ENCODE measurements at regions not wholly inside any gene's neighbourhood (a gene's known extent, or its start where the extent isn't known, plus 50 kb on each side); places are given as distances from the start of the nearest gene placed in this dataset.

- TF ChIP-seq POLR2A (IDR thresholded peaks at IDR 0.05; ENCODE audit: low read depth, low read length) (no peak), POLR2AphosphoS5 (IDR thresholded peaks at IDR 0.05; ENCODE audit: insufficient read depth, low read depth, low read length) (no peak), GATA2 (IDR thresholded peaks at IDR 0.05; ENCODE audit: insufficient read depth, insufficient read length, low read depth, low read length) (no peak), EZH2 (IDR thresholded peaks at IDR 0.05; ENCODE audit: borderline replicate concordance, low read depth, low read length, severe bottlenecking) (no peak)
- TF ChIP-seq, protein P1, sequence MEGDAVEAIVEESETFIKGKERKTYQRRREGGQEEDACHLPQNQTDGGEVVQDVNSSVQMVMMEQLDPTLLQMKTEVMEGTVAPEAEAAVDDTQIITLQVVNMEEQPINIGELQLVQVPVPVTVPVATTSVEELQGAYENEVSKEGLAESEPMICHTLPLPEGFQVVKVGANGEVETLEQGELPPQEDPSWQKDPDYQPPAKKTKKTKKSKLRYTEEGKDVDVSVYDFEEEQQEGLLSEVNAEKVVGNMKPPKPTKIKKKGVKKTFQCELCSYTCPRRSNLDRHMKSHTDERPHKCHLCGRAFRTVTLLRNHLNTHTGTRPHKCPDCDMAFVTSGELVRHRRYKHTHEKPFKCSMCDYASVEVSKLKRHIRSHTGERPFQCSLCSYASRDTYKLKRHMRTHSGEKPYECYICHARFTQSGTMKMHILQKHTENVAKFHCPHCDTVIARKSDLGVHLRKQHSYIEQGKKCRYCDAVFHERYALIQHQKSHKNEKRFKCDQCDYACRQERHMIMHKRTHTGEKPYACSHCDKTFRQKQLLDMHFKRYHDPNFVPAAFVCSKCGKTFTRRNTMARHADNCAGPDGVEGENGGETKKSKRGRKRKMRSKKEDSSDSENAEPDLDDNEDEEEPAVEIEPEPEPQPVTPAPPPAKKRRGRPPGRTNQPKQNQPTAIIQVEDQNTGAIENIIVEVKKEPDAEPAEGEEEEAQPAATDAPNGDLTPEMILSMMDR (IDR thresholded peaks at IDR 0.05; ENCODE audit: extremely low read depth in 1 of 2, insufficient read depth in 1 of 2, low read depth in 1 of 2, low read length in 2 of 2), result no peak
- TF ChIP-seq, protein P2, sequence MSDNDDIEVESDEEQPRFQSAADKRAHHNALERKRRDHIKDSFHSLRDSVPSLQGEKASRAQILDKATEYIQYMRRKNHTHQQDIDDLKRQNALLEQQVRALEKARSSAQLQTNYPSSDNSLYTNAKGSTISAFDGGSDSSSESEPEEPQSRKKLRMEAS (IDR thresholded peaks at IDR 0.05; ENCODE audit: insufficient read depth, insufficient read length), result no peak
These were observed 78.6 kb upstream of the MPDZ start for GRCh38 chr9:13358128-13358527.

Data from endothelial cell of umbilical vein (primary cell).